Heart left ventricle (tissue), 13 donors: ENCODE measurements at regions not wholly inside any gene's neighbourhood (a gene's known extent, or its start where the extent isn't known, plus 50 kb on each side); places are given as distances from the start of the nearest gene placed in this dataset.

Experiments
- CTCF ChIP-seq, 12 donors: fragments of 200-600 bp; sonication (generic) in 4 of 12; IDR thresholded peaks; one replicate each; pipeline versions ENCODE4 v1.5.0 to v1.8.0; 2018 to 2022; ENCODE audit warnings: antibody characterized with exemption in 12 of 12, mild to moderate bottlenecking in 5 of 12
- POLR2A ChIP-seq, 2 donors: fragments of 450-650 bp; IDR thresholded peaks; one replicate each; pipeline ENCODE4 v1.6.1; 2017; ENCODE audit warnings: antibody characterized with exemption in 2 of 2, mild to moderate bottlenecking in 2 of 2, moderate library complexity in 2 of 2
- donor health status: ischemic (EF 13 %, LVEDD 7.1; RV severe dilation, severe dysfunction).
- donor health status: DM: no; HTN: yes; CAD: no.
- donor health status: DM: no; HTN: no; CAD: no.
- donor health status: ischemic (EF 25% LVEDD 6.9; RV normal size, moderate dysfunction).
- donor health status: ischemic (EF 25% LVEDD 5.7; RV mildly dilated, moderate dysfunction).
- donor health status: ischemic (EF 35%, LVEDD 5.7; RV mildly dilated, moderate dysfunction).
- donor health status: nonischemic (EF 11% LVEDD 7.7; RV severe dilation, severe dysfunction).
- donor health status: DM: yes; HTN: yes; CAD: no.
- donor health status: PGD.
- donor health status: ischemic (EF 29% LVEDD 5.4; RV normal size, mild dysfunction).
- donor health status: nonischemic (EF 23%, LVEDD 6.1; RV moderate dilation, normal function).

- no peak for TF ChIP-seq CTCF (IDR thresholded peaks at IDR 0.05)
- TF ChIP-seq POLR2A (IDR thresholded peaks at IDR 0.05) = no peak
Observed at GRCh38 chr15:38635170-38635569, 70.6 kb upstream of the RASGRP1 start.
